Parathyroid adenoma (tissue), 2 donors: ENCODE measurements at regions not wholly inside any gene's neighbourhood (a gene's known extent, or its start where the extent isn't known, plus 50 kb on each side); places are given as distances from the start of the nearest gene placed in this dataset.

ENCODE experiments used
- H2AFZ ChIP-seq: fragments of 300-600 bp; sonication (generic); one replicate; pipeline ENCODE4 v1.7.0; 2017; ENCODE audit warnings: antibody characterized with exemption, mild to moderate bottlenecking
- H3K27ac ChIP-seq: fragments of 300-600 bp; sonication (generic); one replicate; pipeline ENCODE4 v1.7.0; 2017
- H3K27me3 ChIP-seq: fragments of 300-600 bp; sonication (generic); one replicate; pipeline ENCODE4 v1.7.0; 2017; ENCODE audit warnings: low read length; ENCODE audit not compliant: control insufficient read depth, insufficient read depth
- H3K36me3 ChIP-seq: fragments of 300-600 bp; sonication (generic); one replicate; pipeline ENCODE4 v1.7.0; 2017; ENCODE audit warnings: low read length; ENCODE audit not compliant: control insufficient read depth, insufficient read depth
- H3K4me1 ChIP-seq: fragments of 300-600 bp; sonication (generic); one replicate; pipeline ENCODE4 v1.7.0; 2017; ENCODE audit warnings: control low read depth
- H3K4me2 ChIP-seq: fragments of 300-600 bp; sonication (generic); one replicate; pipeline ENCODE4 v1.7.0; 2017; ENCODE audit warnings: low read length
- H3K4me3 ChIP-seq: fragments of 300-600 bp; sonication (generic); one replicate; pipeline ENCODE4 v1.7.0; 2017; ENCODE audit warnings: low read depth, low read length
- H3K79me2 ChIP-seq: fragments of 300-600 bp; sonication (generic); one replicate; pipeline ENCODE4 v1.7.0; 2017; ENCODE audit warnings: control low read depth
- H3K9ac ChIP-seq: fragments of 300-600 bp; sonication (generic); one replicate; pipeline ENCODE4 v1.7.0; 2017; ENCODE audit warnings: mild to moderate bottlenecking
- H3K9me3 ChIP-seq: fragments of 300-600 bp; sonication (generic); one replicate; pipeline ENCODE4 v1.7.0; 2017; ENCODE audit warnings: low read length; ENCODE audit not compliant: control insufficient read depth
- TF ChIP-seq, protein P1 (sequence below): fragments of 300-600 bp; sonication (generic); IDR thresholded peaks from one replicate; pipeline ENCODE4 v1.7.0; 2017; ENCODE audit warnings: antibody characterized with exemption, mild to moderate bottlenecking
- donor health status: primary hyperparathyroidism.

- Histone ChIP-seq H3K27me3 (no peaks in the 10 kb centered on the region), H3K9me3 (no peaks in the 10 kb centered on the region), H3K79me2 (no peaks in the 10 kb centered on the region), H3K9ac (no peak overlapping the region), H3K4me1 (no peaks in the 10 kb centered on the region), H3K36me3 (no peaks in the 10 kb centered on the region), H3K4me3 (no peak overlapping the region), H3K4me2 (no peak overlapping the region), H3K27ac (no peak overlapping the region), H2AFZ (no peak overlapping the region)
- TF ChIP-seq, protein P1, sequence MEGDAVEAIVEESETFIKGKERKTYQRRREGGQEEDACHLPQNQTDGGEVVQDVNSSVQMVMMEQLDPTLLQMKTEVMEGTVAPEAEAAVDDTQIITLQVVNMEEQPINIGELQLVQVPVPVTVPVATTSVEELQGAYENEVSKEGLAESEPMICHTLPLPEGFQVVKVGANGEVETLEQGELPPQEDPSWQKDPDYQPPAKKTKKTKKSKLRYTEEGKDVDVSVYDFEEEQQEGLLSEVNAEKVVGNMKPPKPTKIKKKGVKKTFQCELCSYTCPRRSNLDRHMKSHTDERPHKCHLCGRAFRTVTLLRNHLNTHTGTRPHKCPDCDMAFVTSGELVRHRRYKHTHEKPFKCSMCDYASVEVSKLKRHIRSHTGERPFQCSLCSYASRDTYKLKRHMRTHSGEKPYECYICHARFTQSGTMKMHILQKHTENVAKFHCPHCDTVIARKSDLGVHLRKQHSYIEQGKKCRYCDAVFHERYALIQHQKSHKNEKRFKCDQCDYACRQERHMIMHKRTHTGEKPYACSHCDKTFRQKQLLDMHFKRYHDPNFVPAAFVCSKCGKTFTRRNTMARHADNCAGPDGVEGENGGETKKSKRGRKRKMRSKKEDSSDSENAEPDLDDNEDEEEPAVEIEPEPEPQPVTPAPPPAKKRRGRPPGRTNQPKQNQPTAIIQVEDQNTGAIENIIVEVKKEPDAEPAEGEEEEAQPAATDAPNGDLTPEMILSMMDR, result no peak
Observed at GRCh38 chr11:87851234-87851633, 324.0 kb downstream of the RAB38 start.

GRCh38 chr11:87849216-87849615 lies 326.0 kb downstream of the RAB38 start:
- Histone ChIP-seq H3K27ac (no peak overlapping the region), H3K27me3 (no peaks in the 10 kb centered on the region), H3K79me2 (no peaks in the 10 kb centered on the region), H3K9ac (no peak overlapping the region), H3K4me1 (no peaks in the 10 kb centered on the region), H3K36me3 (no peaks in the 10 kb centered on the region), H3K9me3 (no peaks in the 10 kb centered on the region), H2AFZ (no peak overlapping the region), H3K4me3 (no peak overlapping the region), H3K4me2 (no peak overlapping the region)
- TF ChIP-seq, protein P1, result no peak

- Histone ChIP-seq H3K4me3 (no peak overlapping the region), H3K4me2 (no peak overlapping the region), H2AFZ (no peak overlapping the region), H3K27me3 (no peaks in the 10 kb centered on the region), H3K79me2 (no peaks in the 10 kb centered on the region), H3K27ac (no peak overlapping the region), H3K4me1 (no peaks in the 10 kb centered on the region), H3K9me3 (no peaks in the 10 kb centered on the region), H3K9ac (no peak overlapping the region), H3K36me3 (no peaks in the 10 kb centered on the region)
- TF ChIP-seq, protein P1, result no peak
Observed at GRCh38 chr11:87840786-87841185, 334.5 kb downstream of the RAB38 start.

DNA sequence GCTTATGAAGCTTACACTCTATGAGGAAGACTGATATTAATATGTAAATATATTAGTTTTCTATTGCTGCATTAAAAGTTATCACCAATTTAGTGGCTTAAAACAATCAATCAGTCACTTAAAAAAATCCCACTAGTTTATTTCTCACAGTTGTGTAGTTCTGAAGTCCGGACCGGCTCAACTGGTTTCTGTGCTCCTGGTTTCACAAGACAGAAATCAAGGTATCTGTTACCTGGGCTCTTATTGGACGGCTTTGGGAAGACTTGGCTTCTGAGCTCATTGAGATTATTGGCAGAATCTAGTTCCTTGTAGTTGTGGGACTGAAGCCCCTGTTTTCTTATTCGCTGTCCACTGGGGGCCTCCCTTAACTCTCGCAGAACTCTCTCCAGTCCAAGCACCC lies 343.0 kb downstream of the RAB38 start:
- Histone ChIP-seq H3K9ac (no peak overlapping the region), H3K27ac (no peak overlapping the region), H3K27me3 (no peaks in the 10 kb centered on the region), H3K36me3 (no peaks in the 10 kb centered on the region), H2AFZ (no peak overlapping the region), H3K4me3 (no peak overlapping the region), H3K79me2 (no peaks in the 10 kb centered on the region), H3K4me2 (no peak overlapping the region), H3K9me3 (no peaks in the 10 kb centered on the region), H3K4me1 (no peaks in the 10 kb centered on the region)
- TF ChIP-seq, protein P1, result no peak

- Histone ChIP-seq H3K9ac (no peak overlapping the region), H3K4me1 (no peaks in the 10 kb centered on the region), H2AFZ (no peak overlapping the region), H3K79me2 (no peaks in the 10 kb centered on the region), H3K4me3 (no peak overlapping the region), H3K4me2 (no peak overlapping the region), H3K36me3 (no peaks in the 10 kb centered on the region), H3K27ac (no peak overlapping the region), H3K27me3 (no peaks in the 10 kb centered on the region), H3K9me3 (no peaks in the 10 kb centered on the region)
- TF ChIP-seq, protein P1, result no peak
Observed at GRCh38 chr11:87820011-87820410, 355.2 kb downstream of the RAB38 start.
